Fibroblast of skin of right biceps (primary cell): ENCODE measurements at regions not wholly inside any gene's neighbourhood (a gene's known extent, or its start where the extent isn't known, plus 50 kb on each side); places are given as distances from the start of the nearest gene placed in this dataset.
"Not testable (repeated sequence)": the region's sequence is repeated elsewhere in the genome, so short reads cannot be mapped to it uniquely, and the experiment has no call there.

Experiments
- DNase-seq: peaks from one replicate; pipeline ENCODE4 v3.0.0-alpha.2; 2013

GRCh38 chr16:21536740-21537139, 62.6 kb upstream of the METTL9 start:
- DNase-seq: not testable (repeated sequence)

- not testable (repeated sequence) for DNase-seq
Observed at GRCh38 chr16:21537598-21537997, 61.8 kb upstream of the METTL9 start.

- DNase-seq: not testable (repeated sequence)
Observed at GRCh38 chr16:21539107-21539618, 60.2 kb upstream of the METTL9 start.

- peak; percentile 34 for DNase-seq
Observed at GRCh38 chr16:21540770-21541433, 58.5 kb upstream of the METTL9 start.

GRCh38 chr16:21541611-21542051, 57.7 kb upstream of the METTL9 start:
- DNase-seq: peak; percentile 32

- not testable (repeated sequence) for DNase-seq
Observed at GRCh38 chr16:21542075-21542474, 57.3 kb upstream of the METTL9 start.

GRCh38 chr16:21542491-21543124, 56.8 kb upstream of the METTL9 start:
- DNase-seq: not testable (repeated sequence)

GRCh38 chr16:21543151-21543836, 56.1 kb upstream of the METTL9 start:
- peak; percentile 22 for DNase-seq

GRCh38 chr16:21545664-21546326, 53.6 kb upstream of the METTL9 start:
- DNase-seq: not testable (repeated sequence)

GRCh38 chr16:21549396-21549795, 50.0 kb upstream of the METTL9 start:
- DNase-seq: not testable (repeated sequence)
